ENCODE measurements at regions not wholly inside any gene's neighbourhood (a gene's known extent, or its start where the extent isn't known, plus 50 kb on each side); places are given as distances from the start of the nearest gene placed in this dataset.

GRCh38 chr1:193553564-193553963 lies 367.2 kb upstream of the B3GALT2 start:
- DNase-seq: no peak

- DNase-seq: no peak
Observed at GRCh38 chr1:193552274-193552673, 365.9 kb upstream of the B3GALT2 start.

GRCh38 chr1:193549081-193549480 lies 362.7 kb upstream of the B3GALT2 start:
- DNase-seq: no peak

GRCh38 chr1:193545171-193545570 lies 358.8 kb upstream of the B3GALT2 start:
- DNase-seq: no peak

GRCh38 chr1:193543259-193543658 lies 356.8 kb upstream of the B3GALT2 start:
- no peak for DNase-seq

- no peak for DNase-seq
Observed at GRCh38 chr1:193542690-193543089, 356.3 kb upstream of the B3GALT2 start.

GRCh38 chr1:193540511-193540910 lies 354.1 kb upstream of the B3GALT2 start:
- DNase-seq: no peak

- DNase-seq: no peak
Observed at GRCh38 chr1:193539731-193540459, 353.5 kb upstream of the B3GALT2 start.

GRCh38 chr1:193538680-193539079 lies 352.3 kb upstream of the B3GALT2 start:
- DNase-seq: no peak

GRCh38 chr1:193538003-193538354 lies 351.6 kb upstream of the B3GALT2 start:
- DNase-seq: no peak

GRCh38 chr1:193537266-193538002 lies 351.0 kb upstream of the B3GALT2 start:
- DNase-seq: no peak

GRCh38 chr1:193533853-193534252 lies 347.4 kb upstream of the B3GALT2 start:
- DNase-seq: no peak

- DNase-seq: no peak
Observed at GRCh38 chr1:193525917-193526710, 339.7 kb upstream of the B3GALT2 start.

- no peak for DNase-seq
Observed at GRCh38 chr1:193525411-193525810, 339.0 kb upstream of the B3GALT2 start.

GRCh38 chr1:193524616-193525015 lies 338.2 kb upstream of the B3GALT2 start:
- DNase-seq: no peak

- no peak for DNase-seq
Observed at GRCh38 chr1:193524021-193524420, 337.6 kb upstream of the B3GALT2 start.

- DNase-seq: no peak
Observed at GRCh38 chr1:193520472-193520871, 334.1 kb upstream of the B3GALT2 start.

- no peak for DNase-seq
Observed at GRCh38 chr1:193519922-193520321, 333.5 kb upstream of the B3GALT2 start.

- no peak for DNase-seq
Observed at GRCh38 chr1:193516755-193517388, 330.5 kb upstream of the B3GALT2 start.

GRCh38 chr1:193514397-193514796 lies 328.0 kb upstream of the B3GALT2 start:
- DNase-seq: no peak

GRCh38 chr1:193513032-193513431 lies 326.6 kb upstream of the B3GALT2 start:
- no peak for DNase-seq

- DNase-seq: no peak
Observed at GRCh38 chr1:193504920-193505319, 318.5 kb upstream of the B3GALT2 start.

- no peak for DNase-seq
Observed at GRCh38 chr1:193498088-193498655, 311.8 kb upstream of the B3GALT2 start.

All from HCEC 1CT (cell line).